HepG2 (cell line): ENCODE measurements at regions not wholly inside any gene's neighbourhood (a gene's known extent, or its start where the extent isn't known, plus 50 kb on each side); places are given as distances from the start of the nearest gene placed in this dataset.

Experiments
- DDIT3 ChIP-seq: sonication (generic); formaldehyde crosslinking; IDR thresholded peaks from 2 replicates; pipeline ENCODE4 v1.4.0; 2020; ENCODE audit warnings: mild to moderate bottlenecking, missing genetic modification reagents
- EEA1 ChIP-seq: sonication (generic); formaldehyde crosslinking; IDR thresholded peaks from 2 replicates; pipeline ENCODE4 v1.5.1; 2020; ENCODE audit warnings: mild to moderate bottlenecking, missing genetic modification reagents, borderline replicate concordance
- TFDP2 ChIP-seq: sonication (generic); formaldehyde crosslinking; IDR thresholded peaks from 2 replicates; pipeline ENCODE4 v1.4.0; 2020; ENCODE audit warnings: missing genetic modification reagents
- ZBTB39 ChIP-seq: sonication (generic); formaldehyde crosslinking; IDR thresholded peaks from 2 replicates; pipeline ENCODE4 v1.5.0; 2020; ENCODE audit warnings: missing genetic modification reagents
- ZKSCAN5 ChIP-seq: sonication (generic); formaldehyde crosslinking; IDR thresholded peaks from 2 replicates; pipeline ENCODE4 v1.5.1; 2020; ENCODE audit warnings: mild to moderate bottlenecking, missing genetic modification reagents
- ZNF142 ChIP-seq: sonication (generic); formaldehyde crosslinking; IDR thresholded peaks from 2 replicates; pipeline ENCODE4 v1.4.0; 2020; ENCODE audit warnings: missing genetic modification reagents

GRCh38 chr13:110014719-110015118, 228.3 kb upstream of the IRS2 start (continued):
- TF ChIP-seq ZNF142 (CRISPR knock-in tag) (no peak), EEA1 (no peak), ZBTB39 (CRISPR knock-in tag) (no peak), ZKSCAN5 (no peak), DDIT3 (CRISPR knock-in tag) (no peak), TFDP2 (CRISPR knock-in tag) (no peak)
